HEK293 (cell line): ENCODE measurements at regions not wholly inside any gene's neighbourhood (a gene's known extent, or its start where the extent isn't known, plus 50 kb on each side); places are given as distances from the start of the nearest gene placed in this dataset.
A peak's percentile ranks its signal among the peaks of the same experiment; 100 is the strongest.

Experiments used
- GLIS2 ChIP-seq: fragments of 450-650 bp; formaldehyde crosslinking; IDR thresholded peaks from 2 replicates; pipeline ENCODE4 v1.5.1; 2016; ENCODE audit warnings: missing biosample characterization, missing genetic modification characterization
- HOXA7 ChIP-seq: sonication (generic); formaldehyde crosslinking; IDR thresholded peaks from 2 replicates; pipeline ENCODE4 v1.8.1; 2022; ENCODE audit warnings: missing genetic modification reagents, borderline replicate concordance
- HOXC10 ChIP-seq: sonication (generic); formaldehyde crosslinking; IDR thresholded peaks from 2 replicates; pipeline ENCODE4 v1.8.1; 2023; ENCODE audit warnings: mild to moderate bottlenecking, missing genetic modification reagents
- KLF10 ChIP-seq: fragments of 450-650 bp; IDR thresholded peaks from 2 replicates; pipeline ENCODE4 v1.5.1; 2018; ENCODE audit warnings: missing biosample characterization, mild to moderate bottlenecking, missing genetic modification characterization
- KLF16 ChIP-seq: fragments of 450-650 bp; formaldehyde crosslinking; IDR thresholded peaks from 2 replicates; pipeline ENCODE4 v1.5.1; 2017; ENCODE audit warnings: missing biosample characterization, missing genetic modification characterization
- KLF7 ChIP-seq: fragments of 450-650 bp; formaldehyde crosslinking; IDR thresholded peaks from 2 replicates; pipeline ENCODE4 v1.5.1; 2016; ENCODE audit warnings: missing biosample characterization, missing genetic modification characterization, borderline replicate concordance
- KLF9 ChIP-seq: fragments of 450-650 bp; formaldehyde crosslinking; IDR thresholded peaks from 2 replicates; pipeline ENCODE4 v1.5.1; 2016; ENCODE audit warnings: missing biosample characterization, missing genetic modification characterization, low read depth
- MZF1 ChIP-seq: fragments of 450-650 bp; formaldehyde crosslinking; IDR thresholded peaks from 2 replicates; pipeline ENCODE4 v1.5.1; 2017; ENCODE audit warnings: missing biosample characterization, missing genetic modification characterization, borderline replicate concordance
- RBAK ChIP-seq: fragments of 450-650 bp; formaldehyde crosslinking; IDR thresholded peaks from 2 replicates; pipeline ENCODE4 v1.5.1; 2016; ENCODE audit warnings: missing biosample characterization, missing genetic modification characterization
- SETDB1 ChIP-seq: IDR thresholded peaks from one replicate; pipeline ENCODE4 v1.6.1; 2017; ENCODE audit warnings: mild to moderate bottlenecking, low read length, moderate library complexity, mixed read lengths; ENCODE audit not compliant: insufficient read length
- TCF7L2 ChIP-seq: IDR thresholded peaks from 2 replicates; pipeline ENCODE4 v1.6.1; 2011; ENCODE audit warnings: low read depth, mild to moderate bottlenecking, inconsistent platforms, low read length, moderate library complexity, borderline replicate concordance
- ZBTB10 ChIP-seq: fragments of 450-650 bp; formaldehyde crosslinking; IDR thresholded peaks from 2 replicates; pipeline ENCODE4 v1.5.1; 2016; ENCODE audit warnings: missing biosample characterization, missing genetic modification characterization
- ZNF112 ChIP-seq: fragments of 450-650 bp; formaldehyde crosslinking; IDR thresholded peaks from 2 replicates; pipeline ENCODE4 v1.5.0; 2017; ENCODE audit warnings: missing biosample characterization, missing genetic modification characterization
- ZNF121 ChIP-seq: fragments of 450-650 bp; formaldehyde crosslinking; IDR thresholded peaks from 2 replicates; pipeline ENCODE4 v1.5.1; 2016; ENCODE audit warnings: missing biosample characterization, missing genetic modification characterization
- ZNF157 ChIP-seq: fragments of 450-650 bp; formaldehyde crosslinking; IDR thresholded peaks from 2 replicates; pipeline ENCODE4 v1.5.1; 2016; ENCODE audit warnings: missing biosample characterization, missing genetic modification characterization
- ZNF202 ChIP-seq: fragments of 450-650 bp; formaldehyde crosslinking; IDR thresholded peaks from 2 replicates; pipeline ENCODE4 v1.5.1; 2016; ENCODE audit warnings: missing biosample characterization, missing genetic modification characterization, borderline replicate concordance
- ZNF23 ChIP-seq: fragments of 450-650 bp; formaldehyde crosslinking; IDR thresholded peaks from 2 replicates; pipeline ENCODE4 v1.5.1; 2016; ENCODE audit warnings: missing biosample characterization, missing genetic modification characterization, borderline replicate concordance
- ZNF354C ChIP-seq: fragments of 450-650 bp; formaldehyde crosslinking; IDR thresholded peaks from 2 replicates; pipeline ENCODE4 v1.5.1; 2016; ENCODE audit warnings: missing biosample characterization, missing genetic modification characterization, low read depth, borderline replicate concordance
- ZNF529 ChIP-seq: fragments of 450-650 bp; formaldehyde crosslinking; IDR thresholded peaks from 2 replicates; pipeline ENCODE4 v1.5.1; 2017; ENCODE audit warnings: missing genetic modification characterization, missing biosample characterization; ENCODE audit not compliant: insufficient replicate concordance
- ZNF558 ChIP-seq: fragments of 450-650 bp; formaldehyde crosslinking; IDR thresholded peaks from 2 replicates; pipeline ENCODE4 v1.5.1; 2016; ENCODE audit warnings: missing biosample characterization, missing genetic modification characterization
- ZNF585B ChIP-seq: fragments of 450-650 bp; formaldehyde crosslinking; IDR thresholded peaks from 2 replicates; pipeline ENCODE4 v1.5.1; 2016; ENCODE audit warnings: missing biosample characterization, missing genetic modification characterization
- ZNF596 ChIP-seq: fragments of 450-650 bp; IDR thresholded peaks from 2 replicates; pipeline ENCODE4 v1.5.0; 2018; ENCODE audit warnings: missing biosample characterization, mild to moderate bottlenecking, missing genetic modification characterization, moderate library complexity
- ZNF610 ChIP-seq: fragments of 450-650 bp; formaldehyde crosslinking; IDR thresholded peaks from 2 replicates; pipeline ENCODE4 v1.5.1; 2016; ENCODE audit warnings: missing biosample characterization, missing genetic modification characterization, borderline replicate concordance
- ZNF654 ChIP-seq: fragments of 450-650 bp; formaldehyde crosslinking; IDR thresholded peaks from 2 replicates; pipeline ENCODE4 v1.5.1; 2016; ENCODE audit warnings: low read depth, missing biosample characterization, missing genetic modification characterization
- ZNF658 ChIP-seq: fragments of 450-650 bp; formaldehyde crosslinking; IDR thresholded peaks from 2 replicates; pipeline ENCODE4; 2016; ENCODE audit warnings: missing biosample characterization, missing genetic modification characterization
- ZNF707 ChIP-seq: fragments of 450-650 bp; formaldehyde crosslinking; IDR thresholded peaks from 2 replicates; pipeline ENCODE4 v1.5.1; 2016; ENCODE audit warnings: missing biosample characterization, missing genetic modification characterization
- ZNF768 ChIP-seq: fragments of 450-650 bp; formaldehyde crosslinking; IDR thresholded peaks from 2 replicates; pipeline ENCODE4 v1.5.1; 2018; ENCODE audit warnings: missing biosample characterization, mild to moderate bottlenecking, missing genetic modification characterization
- ZSCAN30 ChIP-seq: fragments of 450-650 bp; IDR thresholded peaks from 2 replicates; pipeline ENCODE4 v1.5.1; 2018; ENCODE audit warnings: missing biosample characterization, mild to moderate bottlenecking, missing genetic modification characterization, moderate library complexity
- ZXDB ChIP-seq: fragments of 450-650 bp; formaldehyde crosslinking; IDR thresholded peaks from 2 replicates; pipeline ENCODE4 v1.5.1; 2016; ENCODE audit warnings: missing biosample characterization, missing genetic modification characterization
- TF ChIP-seq, protein P1 (sequence below): fragments of 450-650 bp; formaldehyde crosslinking; IDR thresholded peaks from 2 replicates; pipeline ENCODE4 v1.5.1; 2016; ENCODE audit warnings: missing biosample characterization, missing genetic modification characterization, borderline replicate concordance
- TF ChIP-seq, protein P2 (sequence below): fragments of 450-650 bp; formaldehyde crosslinking; IDR thresholded peaks from 2 replicates; pipeline ENCODE4 v1.5.1; 2016; ENCODE audit warnings: missing biosample characterization, missing genetic modification characterization
- TF ChIP-seq, protein P3 (sequence below): fragments of 450-650 bp; formaldehyde crosslinking; IDR thresholded peaks from 2 replicates; pipeline ENCODE4 v1.5.1; 2016; ENCODE audit warnings: missing biosample characterization, missing genetic modification characterization

DNA sequence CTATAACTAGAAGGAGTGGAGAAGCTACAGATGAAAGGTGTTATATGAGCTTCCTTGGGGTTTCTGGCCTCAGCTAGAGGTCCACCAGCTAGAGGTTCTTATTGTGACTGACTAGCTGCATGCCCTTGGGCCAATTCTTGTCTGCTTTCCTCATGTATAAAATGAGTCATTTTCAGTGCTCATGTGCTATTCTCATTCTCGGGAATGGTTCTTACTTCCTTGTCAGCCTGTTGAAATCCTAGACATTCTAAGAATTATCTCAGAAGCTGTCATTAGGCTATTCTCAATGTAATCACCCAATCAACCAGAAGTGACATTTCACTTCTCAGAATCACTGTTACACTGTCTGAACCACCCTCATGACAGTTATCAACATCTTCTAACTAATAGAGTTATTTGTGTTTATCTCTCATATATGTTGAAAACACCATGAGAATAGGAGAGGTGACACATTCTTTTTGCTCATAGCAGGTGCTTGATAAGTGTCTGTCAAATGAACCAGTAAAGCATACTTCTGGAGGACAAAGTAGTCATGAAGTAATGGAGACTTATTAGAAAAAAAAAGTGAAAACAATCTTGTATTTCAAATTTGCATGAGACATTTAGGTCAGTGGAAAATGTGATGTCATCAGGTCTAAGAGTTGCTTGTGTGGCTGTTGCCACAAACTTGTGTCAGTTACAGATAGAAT lies 122.8 kb upstream of the IVNS1ABP start (continued):
- TF ChIP-seq ZNF202 (no peak), RBAK (0 out of 2 replicates have a peak, but pooled peaks have one; percentile 5), ZSCAN30 (no peak), ZNF112 (tag by site-specific recombination) (no peak), ZNF654 (tag by site-specific recombination) (no peak), KLF9 (tag by site-specific recombination) (no peak), KLF16 (tag by site-specific recombination) (no peak), ZNF558 (tag by site-specific recombination) (no peak; the same call in 1 of the 2 replicates), HOXC10 (CRISPR knock-in tag) (no peak), ZNF529 (tag by site-specific recombination) (no peak), GLIS2 (tag by site-specific recombination) (peak; percentile 45; the same call in 1 of the 2 replicates), ZNF658 (tag by site-specific recombination) (no peak), ZNF585B (tag by site-specific recombination) (no peak), ZNF707 (tag by site-specific recombination) (no peak), SETDB1 (no peak), ZNF157 (no peak), ZNF23 (tag by site-specific recombination) (no peak), TCF7L2 (no peak), KLF7 (tag by site-specific recombination) (no peak), HOXA7 (CRISPR knock-in tag) (no peak), ZNF121 (tag by site-specific recombination) (no peak), ZXDB (tag by site-specific recombination) (no peak), MZF1 (tag by site-specific recombination) (no peak), ZBTB10 (tag by site-specific recombination) (no peak), ZNF596 (tag by site-specific recombination) (no peak), ZNF610 (no peak), ZNF354C (tag by site-specific recombination) (no peak), KLF10 (tag by site-specific recombination) (no peak), ZNF768 (tag by site-specific recombination) (no peak)
- TF ChIP-seq, protein P1, sequence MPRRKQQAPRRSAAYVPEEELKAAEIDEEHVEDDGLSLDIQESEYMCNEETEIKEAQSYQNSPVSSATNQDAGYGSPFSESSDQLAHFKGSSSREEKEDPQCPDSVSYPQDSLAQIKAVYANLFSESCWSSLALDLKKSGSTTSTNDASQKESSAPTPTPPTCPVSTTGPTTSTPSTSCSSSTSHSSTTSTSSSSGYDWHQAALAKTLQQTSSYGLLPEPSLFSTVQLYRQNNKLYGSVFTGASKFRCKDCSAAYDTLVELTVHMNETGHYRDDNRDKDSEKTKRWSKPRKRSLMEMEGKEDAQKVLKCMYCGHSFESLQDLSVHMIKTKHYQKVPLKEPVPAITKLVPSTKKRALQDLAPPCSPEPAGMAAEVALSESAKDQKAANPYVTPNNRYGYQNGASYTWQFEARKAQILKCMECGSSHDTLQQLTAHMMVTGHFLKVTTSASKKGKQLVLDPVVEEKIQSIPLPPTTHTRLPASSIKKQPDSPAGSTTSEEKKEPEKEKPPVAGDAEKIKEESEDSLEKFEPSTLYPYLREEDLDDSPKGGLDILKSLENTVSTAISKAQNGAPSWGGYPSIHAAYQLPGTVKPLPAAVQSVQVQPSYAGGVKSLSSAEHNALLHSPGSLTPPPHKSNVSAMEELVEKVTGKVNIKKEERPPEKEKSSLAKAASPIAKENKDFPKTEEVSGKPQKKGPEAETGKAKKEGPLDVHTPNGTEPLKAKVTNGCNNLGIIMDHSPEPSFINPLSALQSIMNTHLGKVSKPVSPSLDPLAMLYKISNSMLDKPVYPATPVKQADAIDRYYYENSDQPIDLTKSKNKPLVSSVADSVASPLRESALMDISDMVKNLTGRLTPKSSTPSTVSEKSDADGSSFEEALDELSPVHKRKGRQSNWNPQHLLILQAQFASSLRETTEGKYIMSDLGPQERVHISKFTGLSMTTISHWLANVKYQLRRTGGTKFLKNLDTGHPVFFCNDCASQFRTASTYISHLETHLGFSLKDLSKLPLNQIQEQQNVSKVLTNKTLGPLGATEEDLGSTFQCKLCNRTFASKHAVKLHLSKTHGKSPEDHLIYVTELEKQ (tag by site-specific recombination), result peak; percentile 80; the same call in 1 of the 2 replicates
- TF ChIP-seq, protein P2, sequence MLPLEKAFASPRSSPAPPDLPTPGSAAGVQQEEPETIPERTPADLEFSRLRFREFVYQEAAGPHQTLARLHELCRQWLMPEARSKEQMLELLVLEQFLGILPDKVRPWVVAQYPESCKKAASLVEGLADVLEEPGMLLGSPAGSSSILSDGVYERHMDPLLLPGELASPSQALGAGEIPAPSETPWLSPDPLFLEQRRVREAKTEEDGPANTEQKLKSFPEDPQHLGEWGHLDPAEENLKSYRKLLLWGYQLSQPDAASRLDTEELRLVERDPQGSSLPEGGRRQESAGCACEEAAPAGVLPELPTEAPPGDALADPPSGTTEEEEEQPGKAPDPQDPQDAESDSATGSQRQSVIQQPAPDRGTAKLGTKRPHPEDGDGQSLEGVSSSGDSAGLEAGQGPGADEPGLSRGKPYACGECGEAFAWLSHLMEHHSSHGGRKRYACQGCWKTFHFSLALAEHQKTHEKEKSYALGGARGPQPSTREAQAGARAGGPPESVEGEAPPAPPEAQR (tag by site-specific recombination), result no peak
- TF ChIP-seq, protein P3, sequence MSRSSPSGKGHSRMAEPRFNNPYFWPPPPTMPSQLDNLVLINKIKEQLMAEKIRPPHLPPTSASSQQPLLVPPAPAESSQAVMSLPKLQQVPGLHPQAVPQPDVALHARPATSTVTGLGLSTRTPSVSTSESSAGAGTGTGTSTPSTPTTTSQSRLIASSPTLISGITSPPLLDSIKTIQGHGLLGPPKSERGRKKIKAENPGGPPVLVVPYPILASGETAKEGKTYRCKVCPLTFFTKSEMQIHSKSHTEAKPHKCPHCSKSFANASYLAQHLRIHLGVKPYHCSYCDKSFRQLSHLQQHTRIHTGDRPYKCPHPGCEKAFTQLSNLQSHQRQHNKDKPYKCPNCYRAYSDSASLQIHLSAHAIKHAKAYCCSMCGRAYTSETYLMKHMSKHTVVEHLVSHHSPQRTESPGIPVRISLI (tag by site-specific recombination), result peak; percentile 77
